ENCODE measurements at regions not wholly inside any gene's neighbourhood (a gene's known extent, or its start where the extent isn't known, plus 50 kb on each side); places are given as distances from the start of the nearest gene placed in this dataset.

DNA sequence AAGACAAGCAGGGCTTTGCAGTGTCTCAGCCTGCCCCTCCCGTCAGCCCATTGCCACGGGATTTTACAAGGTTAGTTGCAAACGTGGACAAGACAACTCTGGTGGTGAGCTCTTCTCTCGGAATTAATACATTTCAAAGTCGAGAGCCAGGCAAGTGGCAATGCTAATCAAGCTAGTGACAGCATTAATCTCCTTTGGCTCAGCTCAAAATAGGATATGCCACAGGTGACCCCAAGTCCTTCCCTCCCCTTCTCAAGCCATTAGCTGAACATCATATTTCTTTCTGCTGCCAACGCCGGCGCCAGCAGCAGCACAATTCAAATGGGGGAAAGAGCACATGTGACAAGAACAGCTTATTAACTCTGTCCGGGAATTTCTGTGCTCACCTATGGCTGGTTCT is 190.1 kb downstream of the ATPSCKMT start:
- no peak for DNase-seq (ENCODE audit: low spot score)
- no peaks in the 10 kb centered on the region for H3K4me1 ChIP-seq
- peaks cover 3% of the 10 kb centered on the region for H3K27me3 Mint-ChIP-seq (ENCODE audit: insufficient read depth, low read depth)

DNA sequence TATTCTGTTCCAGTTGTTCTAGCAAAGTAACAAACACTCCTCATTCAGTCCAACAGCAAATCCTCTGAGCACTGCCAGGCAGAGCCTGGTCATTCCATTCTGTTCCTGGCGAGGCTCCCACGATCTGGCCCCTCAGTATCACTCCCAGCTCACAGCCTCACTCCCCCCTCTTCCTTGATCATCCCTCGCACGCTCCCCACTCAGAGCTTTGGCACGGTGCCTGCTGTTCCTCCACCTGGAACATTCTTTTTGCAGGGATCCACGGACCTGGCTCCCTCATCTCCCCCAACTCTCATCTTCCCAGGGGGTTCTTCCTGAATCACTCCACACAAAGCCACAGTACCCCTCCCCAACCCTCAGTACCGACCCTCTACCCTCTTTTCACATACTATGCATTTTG is 192.3 kb downstream of the ATPSCKMT start:
- Histone ChIP-seq H3K4me2 (no peak overlapping the region), H3K27me3 (no peaks in the 10 kb centered on the region), H3K36me3 (no peaks in the 10 kb centered on the region), H3K79me2 (ENCODE audit: low read depth) (no peaks in the 10 kb centered on the region), H3K27ac (no peak overlapping the region), H3K4me3 (no peak overlapping the region), H4K20me1 (ENCODE audit: low read depth) (no peaks in the 10 kb centered on the region), H3K4me1 (no peaks in the 10 kb centered on the region), H3K9me3 (ENCODE audit: low read depth) (no peaks in the 10 kb centered on the region), H2AFZ (replicated peaks) (no peak overlapping the region), H3F3A (ENCODE audit: low read depth) (no peaks in the 10 kb centered on the region), H3K9ac (no peak overlapping the region)
- H3K9me3 Mint-ChIP-seq: peaks cover 9% of the 10 kb centered on the region
- H3K27ac Mint-ChIP-seq: no peak overlapping the region
- no peak for TF ChIP-seq EZH2phosphoT487 (IDR thresholded peaks at IDR 0.05)
- TF ChIP-seq, protein P1, sequence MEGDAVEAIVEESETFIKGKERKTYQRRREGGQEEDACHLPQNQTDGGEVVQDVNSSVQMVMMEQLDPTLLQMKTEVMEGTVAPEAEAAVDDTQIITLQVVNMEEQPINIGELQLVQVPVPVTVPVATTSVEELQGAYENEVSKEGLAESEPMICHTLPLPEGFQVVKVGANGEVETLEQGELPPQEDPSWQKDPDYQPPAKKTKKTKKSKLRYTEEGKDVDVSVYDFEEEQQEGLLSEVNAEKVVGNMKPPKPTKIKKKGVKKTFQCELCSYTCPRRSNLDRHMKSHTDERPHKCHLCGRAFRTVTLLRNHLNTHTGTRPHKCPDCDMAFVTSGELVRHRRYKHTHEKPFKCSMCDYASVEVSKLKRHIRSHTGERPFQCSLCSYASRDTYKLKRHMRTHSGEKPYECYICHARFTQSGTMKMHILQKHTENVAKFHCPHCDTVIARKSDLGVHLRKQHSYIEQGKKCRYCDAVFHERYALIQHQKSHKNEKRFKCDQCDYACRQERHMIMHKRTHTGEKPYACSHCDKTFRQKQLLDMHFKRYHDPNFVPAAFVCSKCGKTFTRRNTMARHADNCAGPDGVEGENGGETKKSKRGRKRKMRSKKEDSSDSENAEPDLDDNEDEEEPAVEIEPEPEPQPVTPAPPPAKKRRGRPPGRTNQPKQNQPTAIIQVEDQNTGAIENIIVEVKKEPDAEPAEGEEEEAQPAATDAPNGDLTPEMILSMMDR (IDR thresholded peaks at IDR 0.05): no peak
- no peak for TF ChIP-seq EZH2 (IDR thresholded peaks at IDR 0.05)
- H3K4me3 Mint-ChIP-seq: no peak overlapping the region
- no peaks in the 10 kb centered on the region for H3K27me3 Mint-ChIP-seq (ENCODE audit: insufficient read depth, low read depth)
- no peaks in the 10 kb centered on the region for H3K4me1 Mint-ChIP-seq
- DNase-seq (ENCODE audit: low spot score): no peak
- H3K36me3 Mint-ChIP-seq: no peaks in the 10 kb centered on the region

More for the DNA sequence above, 190.1 kb downstream of the ATPSCKMT start:
- no peaks in the 10 kb centered on the region for H3K36me3 ChIP-seq
- H3K4me3 ChIP-seq: no peak overlapping the region
- Mint-ChIP-seq H3K9me3 (peaks cover 5% of the 10 kb centered on the region), H3K4me1 (no peaks in the 10 kb centered on the region), H3K4me3 (no peak overlapping the region), H3K36me3 (no peaks in the 10 kb centered on the region), H3K27ac (no peak overlapping the region)
- H3F3A ChIP-seq (ENCODE audit: low read depth): no peaks in the 10 kb centered on the region
- H3K9me3 ChIP-seq (ENCODE audit: low read depth): no peaks in the 10 kb centered on the region
- no peak for TF ChIP-seq EZH2 (IDR thresholded peaks at IDR 0.05)
- no peak for TF ChIP-seq EZH2phosphoT487 (IDR thresholded peaks at IDR 0.05)
- TF ChIP-seq, protein P1 (IDR thresholded peaks at IDR 0.05): no peak
- H4K20me1 ChIP-seq (ENCODE audit: low read depth): no peaks in the 10 kb centered on the region
- no peak overlapping the region for H3K27ac ChIP-seq
- no peaks in the 10 kb centered on the region for H3K79me2 ChIP-seq (ENCODE audit: low read depth)
- no peak overlapping the region for H3K4me2 ChIP-seq
- H3K9ac ChIP-seq: no peak overlapping the region
- no peaks in the 10 kb centered on the region for H3K27me3 ChIP-seq
- no peak overlapping the region for H2AFZ ChIP-seq (replicated peaks)

- Mint-ChIP-seq H3K4me1 (no peaks in the 10 kb centered on the region), H3K4me3 (no peak overlapping the region), H3K27me3 (ENCODE audit: insufficient read depth, low read depth) (no peaks in the 10 kb centered on the region), H3K9me3 (peaks cover 18% of the 10 kb centered on the region), H3K36me3 (peaks cover under 1% of the 10 kb centered on the region), H3K27ac (no peak overlapping the region)
- no peak overlapping the region for H3K4me3 ChIP-seq
- DNase-seq (ENCODE audit: low spot score): no peak
- no peaks in the 10 kb centered on the region for H3K4me1 ChIP-seq
- H3K9me3 ChIP-seq (ENCODE audit: low read depth): no peaks in the 10 kb centered on the region
- no peaks in the 10 kb centered on the region for H4K20me1 ChIP-seq (ENCODE audit: low read depth)
- H2AFZ ChIP-seq (replicated peaks): no peak overlapping the region
- no peaks in the 10 kb centered on the region for H3K79me2 ChIP-seq (ENCODE audit: low read depth)
- H3K27me3 ChIP-seq: no peaks in the 10 kb centered on the region
- H3K36me3 ChIP-seq: no peaks in the 10 kb centered on the region
- TF ChIP-seq EZH2 (IDR thresholded peaks at IDR 0.05): no peak
- no peak for TF ChIP-seq EZH2phosphoT487 (IDR thresholded peaks at IDR 0.05)
- TF ChIP-seq, protein P1 (IDR thresholded peaks at IDR 0.05): no peak
- H3K9ac ChIP-seq: no peak overlapping the region
- no peak overlapping the region for H3K4me2 ChIP-seq
- H3F3A ChIP-seq (ENCODE audit: low read depth): no peaks in the 10 kb centered on the region
- no peak overlapping the region for H3K27ac ChIP-seq
Measured at GRCh38 chr5:10056228-10056760, 193.4 kb downstream of the ATPSCKMT start.

All from neural progenitor cell (in vitro differentiated cells).